Amniotic epithelial cell (primary cell): ENCODE measurements at regions not wholly inside any gene's neighbourhood (a gene's known extent, or its start where the extent isn't known, plus 50 kb on each side); places are given as distances from the start of the nearest gene placed in this dataset.

Source experiments
- DNase-seq: peaks from one replicate; pipeline ENCODE4 v3.0.0-alpha.2; 2010; ENCODE audit warnings: low read depth

- DNase-seq = peak; percentile 62
These were observed 55.5 kb upstream of the SLC5A12 start for GRCh38 chr11:26777372-26777808.

GRCh38 chr11:26778000-26778757, 56.3 kb upstream of the SLC5A12 start:
- peak; percentile 90 for DNase-seq

GRCh38 chr11:26779074-26779865, 57.4 kb upstream of the SLC5A12 start:
- no peak for DNase-seq

- no peak for DNase-seq
These were observed 58.7 kb upstream of the SLC5A12 start for GRCh38 chr11:26780376-26781085.

GRCh38 chr11:26782220-26782965, 60.5 kb upstream of the SLC5A12 start:
- no peak for DNase-seq

- DNase-seq = no peak
These were observed 62.1 kb upstream of the SLC5A12 start for GRCh38 chr11:26783997-26784396.

- no peak for DNase-seq
These were observed 68.9 kb upstream of the SLC5A12 start for GRCh38 chr11:26790738-26791137.

GRCh38 chr11:26792941-26793340, 71.1 kb upstream of the SLC5A12 start:
- no peak for DNase-seq

GRCh38 chr11:26793487-26793886, 71.6 kb upstream of the SLC5A12 start:
- no peak for DNase-seq

GRCh38 chr11:26801601-26802000, 79.7 kb upstream of the SLC5A12 start:
- no peak for DNase-seq

GRCh38 chr11:26805001-26805400, 83.1 kb upstream of the SLC5A12 start:
- peak; percentile 50 for DNase-seq

GRCh38 chr11:26806219-26806618, 84.4 kb upstream of the SLC5A12 start:
- peak; percentile 79 for DNase-seq

- peak; percentile 97 for DNase-seq
These were observed 98.9 kb upstream of the SLC5A12 start for GRCh38 chr11:26820739-26821138.

GRCh38 chr11:26823963-26824362, 102.1 kb upstream of the SLC5A12 start:
- DNase-seq = no peak

- DNase-seq = peak; percentile 41
These were observed 105.8 kb upstream of the SLC5A12 start for GRCh38 chr11:26827567-26828081.

GRCh38 chr11:26828288-26828687, 106.4 kb upstream of the SLC5A12 start:
- no peak for DNase-seq

- DNase-seq = no peak
These were observed 108.4 kb upstream of the SLC5A12 start for GRCh38 chr11:26830218-26830617.

- no peak for DNase-seq
These were observed 108.9 kb upstream of the SLC5A12 start for GRCh38 chr11:26830757-26831156.

- DNase-seq = no peak
These were observed 112.7 kb upstream of the SLC5A12 start for GRCh38 chr11:26834601-26835000.

- DNase-seq = no peak
These were observed 113.8 kb upstream of the SLC5A12 start for GRCh38 chr11:26835611-26836010.

- DNase-seq = no peak
These were observed 115.3 kb upstream of the SLC5A12 start for GRCh38 chr11:26837154-26837553.
